ENCODE measurements at regions not wholly inside any gene's neighbourhood (a gene's known extent, or its start where the extent isn't known, plus 50 kb on each side); places are given as distances from the start of the nearest gene placed in this dataset.

DNA sequence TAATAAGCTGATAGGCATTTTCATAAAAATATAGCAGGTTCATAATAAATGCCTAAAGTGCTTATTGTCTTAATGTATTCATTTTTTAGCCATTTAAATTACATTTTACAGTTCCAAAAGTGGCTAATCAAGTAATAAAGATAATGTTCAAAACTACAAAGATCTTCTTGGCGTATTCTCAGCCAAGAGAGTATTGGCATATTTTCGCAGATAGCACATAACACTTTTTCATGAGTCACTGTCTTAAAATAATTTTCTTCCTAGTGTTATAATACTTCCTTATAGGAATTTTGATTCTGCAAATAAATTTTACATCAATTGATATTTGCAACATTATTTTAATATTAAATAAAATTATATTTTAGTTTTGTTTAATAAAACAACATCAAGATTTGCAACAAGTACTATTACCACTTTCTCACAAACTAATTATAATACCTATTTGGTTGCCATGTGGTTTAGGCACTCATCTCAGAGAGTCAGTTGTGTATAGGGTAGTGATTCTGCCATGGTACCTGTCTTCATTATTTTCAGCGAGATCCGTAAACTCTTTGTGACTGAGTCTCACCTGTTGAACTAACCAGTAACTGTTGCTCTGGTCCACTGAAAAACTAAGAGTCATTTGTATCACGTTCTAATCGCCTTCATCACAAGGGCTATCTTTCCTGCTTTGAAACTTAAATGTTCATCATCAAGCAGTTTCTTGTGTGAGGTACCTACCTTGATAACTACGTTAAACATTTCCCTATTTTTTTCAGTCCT lies 152.5 kb upstream of the AKR1E2 start:
- TF ChIP-seq, protein P1, sequence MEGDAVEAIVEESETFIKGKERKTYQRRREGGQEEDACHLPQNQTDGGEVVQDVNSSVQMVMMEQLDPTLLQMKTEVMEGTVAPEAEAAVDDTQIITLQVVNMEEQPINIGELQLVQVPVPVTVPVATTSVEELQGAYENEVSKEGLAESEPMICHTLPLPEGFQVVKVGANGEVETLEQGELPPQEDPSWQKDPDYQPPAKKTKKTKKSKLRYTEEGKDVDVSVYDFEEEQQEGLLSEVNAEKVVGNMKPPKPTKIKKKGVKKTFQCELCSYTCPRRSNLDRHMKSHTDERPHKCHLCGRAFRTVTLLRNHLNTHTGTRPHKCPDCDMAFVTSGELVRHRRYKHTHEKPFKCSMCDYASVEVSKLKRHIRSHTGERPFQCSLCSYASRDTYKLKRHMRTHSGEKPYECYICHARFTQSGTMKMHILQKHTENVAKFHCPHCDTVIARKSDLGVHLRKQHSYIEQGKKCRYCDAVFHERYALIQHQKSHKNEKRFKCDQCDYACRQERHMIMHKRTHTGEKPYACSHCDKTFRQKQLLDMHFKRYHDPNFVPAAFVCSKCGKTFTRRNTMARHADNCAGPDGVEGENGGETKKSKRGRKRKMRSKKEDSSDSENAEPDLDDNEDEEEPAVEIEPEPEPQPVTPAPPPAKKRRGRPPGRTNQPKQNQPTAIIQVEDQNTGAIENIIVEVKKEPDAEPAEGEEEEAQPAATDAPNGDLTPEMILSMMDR (IDR thresholded peaks at IDR 0.05) = no peak
- no peak for TF ChIP-seq POLR2A (IDR thresholded peaks at IDR 0.05)

All from testis (tissue), 2 donors.